ENCODE measurements at regions not wholly inside any gene's neighbourhood (a gene's known extent, or its start where the extent isn't known, plus 50 kb on each side); places are given as distances from the start of the nearest gene placed in this dataset.

DNA sequence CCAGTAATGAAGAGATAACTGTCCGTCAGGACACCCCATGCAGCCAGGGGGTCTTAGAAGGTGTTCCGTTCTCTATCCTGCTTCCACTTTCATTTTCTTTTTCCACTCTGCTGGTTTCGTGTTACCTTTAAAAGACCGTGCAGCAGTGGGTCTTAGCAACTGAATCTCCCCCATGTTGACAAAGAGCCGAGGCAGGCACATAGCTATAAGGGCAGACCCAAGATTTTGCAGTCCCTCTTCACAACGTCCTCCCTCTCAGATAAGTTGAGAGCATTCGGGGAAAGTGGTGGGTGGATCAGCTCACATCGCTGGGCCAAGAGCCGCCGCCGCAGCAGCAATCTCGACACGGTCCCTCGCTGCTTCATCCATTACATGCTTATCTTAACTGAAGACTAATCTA lies 355.5 kb downstream of the LMO4 start:
- no peak for DNase-seq (ENCODE audit: low spot score)
- peak overlapping the region; percentile 60 for H3K4me3 Mint-ChIP-seq (ENCODE audit: unreplicated experiment)
- H3K4me1 Mint-ChIP-seq (ENCODE audit: low read depth): peaks cover 9% of the 10 kb centered on the region
- no peaks in the 10 kb centered on the region for H3K36me3 Mint-ChIP-seq (ENCODE audit: low read depth)
- TF ChIP-seq, protein P1, sequence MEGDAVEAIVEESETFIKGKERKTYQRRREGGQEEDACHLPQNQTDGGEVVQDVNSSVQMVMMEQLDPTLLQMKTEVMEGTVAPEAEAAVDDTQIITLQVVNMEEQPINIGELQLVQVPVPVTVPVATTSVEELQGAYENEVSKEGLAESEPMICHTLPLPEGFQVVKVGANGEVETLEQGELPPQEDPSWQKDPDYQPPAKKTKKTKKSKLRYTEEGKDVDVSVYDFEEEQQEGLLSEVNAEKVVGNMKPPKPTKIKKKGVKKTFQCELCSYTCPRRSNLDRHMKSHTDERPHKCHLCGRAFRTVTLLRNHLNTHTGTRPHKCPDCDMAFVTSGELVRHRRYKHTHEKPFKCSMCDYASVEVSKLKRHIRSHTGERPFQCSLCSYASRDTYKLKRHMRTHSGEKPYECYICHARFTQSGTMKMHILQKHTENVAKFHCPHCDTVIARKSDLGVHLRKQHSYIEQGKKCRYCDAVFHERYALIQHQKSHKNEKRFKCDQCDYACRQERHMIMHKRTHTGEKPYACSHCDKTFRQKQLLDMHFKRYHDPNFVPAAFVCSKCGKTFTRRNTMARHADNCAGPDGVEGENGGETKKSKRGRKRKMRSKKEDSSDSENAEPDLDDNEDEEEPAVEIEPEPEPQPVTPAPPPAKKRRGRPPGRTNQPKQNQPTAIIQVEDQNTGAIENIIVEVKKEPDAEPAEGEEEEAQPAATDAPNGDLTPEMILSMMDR (IDR thresholded peaks at IDR 0.05): no peak
- H3K9me3 Mint-ChIP-seq (ENCODE audit: low read depth): no peaks in the 10 kb centered on the region
- H3K27me3 Mint-ChIP-seq (ENCODE audit: low read depth): no peaks in the 10 kb centered on the region
- H3K27ac Mint-ChIP-seq (ENCODE audit: unreplicated experiment): no peak overlapping the region

DNA sequence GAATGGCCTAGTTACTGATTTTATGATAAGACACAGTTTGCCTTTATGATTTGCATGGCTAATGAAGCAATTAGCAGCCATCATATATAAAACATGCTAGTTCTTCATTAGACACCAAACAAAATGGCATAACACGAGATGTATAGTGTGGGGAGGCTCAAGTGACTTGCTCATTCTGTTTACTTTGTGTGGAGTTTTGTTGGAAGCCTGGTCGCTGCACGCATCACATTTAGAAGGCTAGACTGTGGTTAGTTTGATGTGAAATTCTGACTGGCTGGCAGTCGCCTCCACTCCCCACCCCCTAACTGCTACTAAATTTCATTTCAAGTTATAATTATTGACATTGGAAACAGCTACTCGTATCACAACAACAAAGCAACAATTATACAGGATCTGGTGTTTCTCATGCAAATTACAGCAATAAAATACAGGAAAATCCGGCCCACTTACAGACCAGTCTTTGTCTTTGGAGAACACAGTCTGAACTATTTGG lies 356.1 kb downstream of the LMO4 start:
- Mint-ChIP-seq H3K36me3 (ENCODE audit: low read depth) (no peaks in the 10 kb centered on the region), H3K27ac (ENCODE audit: unreplicated experiment) (no peak overlapping the region), H3K27me3 (ENCODE audit: low read depth) (no peaks in the 10 kb centered on the region), H3K4me1 (ENCODE audit: low read depth) (peaks cover 9% of the 10 kb centered on the region), H3K9me3 (ENCODE audit: low read depth) (no peaks in the 10 kb centered on the region), H3K4me3 (ENCODE audit: unreplicated experiment) (no peak overlapping the region)
- no peak for DNase-seq (ENCODE audit: low spot score)
- TF ChIP-seq, protein P1 (IDR thresholded peaks at IDR 0.05): no peak

DNA sequence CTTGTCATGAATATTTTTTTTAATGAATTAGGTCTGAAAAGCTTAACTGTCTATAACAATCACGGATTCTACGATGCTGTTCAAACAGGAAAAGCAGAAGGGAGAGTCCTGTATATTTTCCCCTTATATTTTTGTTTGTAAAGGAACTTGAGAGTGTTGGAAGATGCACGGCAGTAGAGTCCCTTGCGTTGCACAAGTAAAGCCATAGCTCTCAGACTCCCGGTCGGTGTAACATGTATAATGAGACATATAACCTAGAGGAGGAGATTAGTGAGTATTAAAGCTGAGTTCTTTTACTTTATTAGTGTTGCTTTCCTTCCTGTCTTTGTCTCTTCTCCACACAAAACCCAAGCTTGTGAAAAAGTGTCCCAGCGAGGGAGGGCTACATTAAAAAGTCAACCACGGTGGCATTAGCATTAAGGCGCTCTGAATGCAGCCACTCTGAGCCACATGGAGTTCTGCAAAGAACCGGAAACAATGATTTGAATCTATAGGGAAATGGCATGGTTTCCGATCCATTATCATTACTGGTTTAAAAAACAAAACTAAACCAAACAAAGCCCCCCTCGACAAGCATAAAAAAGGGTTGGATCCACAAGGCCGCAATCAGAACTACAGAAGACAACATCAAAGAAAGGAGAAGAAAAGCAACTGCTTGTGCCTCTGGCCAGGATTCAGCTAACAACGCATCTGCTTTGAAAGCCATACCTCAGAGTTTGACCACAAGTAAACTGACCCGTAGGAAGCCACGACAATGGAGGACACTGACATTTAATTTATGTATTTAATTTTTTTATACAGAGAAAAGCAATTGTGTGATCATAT lies 356.8 kb downstream of the LMO4 start:
- H3K4me1 Mint-ChIP-seq (ENCODE audit: low read depth): peaks cover 9% of the 10 kb centered on the region
- no peaks in the 10 kb centered on the region for H3K27me3 Mint-ChIP-seq (ENCODE audit: low read depth)
- DNase-seq (ENCODE audit: low spot score): no peak
- no peaks in the 10 kb centered on the region for H3K36me3 Mint-ChIP-seq (ENCODE audit: low read depth)
- H3K27ac Mint-ChIP-seq (ENCODE audit: unreplicated experiment): no peak overlapping the region
- no peak overlapping the region for H3K4me3 Mint-ChIP-seq (ENCODE audit: unreplicated experiment)
- TF ChIP-seq, protein P1 (IDR thresholded peaks at IDR 0.05): no peak
- no peaks in the 10 kb centered on the region for H3K9me3 Mint-ChIP-seq (ENCODE audit: low read depth)

DNA sequence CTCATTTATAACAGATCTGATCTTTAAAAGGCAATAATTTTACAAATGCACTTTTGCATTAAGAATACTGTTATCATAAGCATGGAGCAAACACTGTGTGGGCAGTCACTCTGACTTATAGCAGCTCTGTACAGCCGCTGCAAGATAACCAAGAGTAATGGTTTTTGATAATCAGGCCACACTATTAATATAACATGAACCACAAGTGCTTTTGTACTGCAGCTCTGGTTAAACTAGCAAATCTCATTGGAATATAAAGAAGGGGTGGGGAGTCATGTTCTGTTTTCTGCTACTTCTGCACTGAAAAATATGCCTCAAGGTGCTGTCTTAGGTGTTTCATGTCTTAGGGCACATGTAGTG lies 357.4 kb downstream of the LMO4 start:
- TF ChIP-seq, protein P1 (IDR thresholded peaks at IDR 0.05): no peak
- no peak overlapping the region for H3K27ac Mint-ChIP-seq (ENCODE audit: unreplicated experiment)
- H3K4me1 Mint-ChIP-seq (ENCODE audit: low read depth): peaks cover 9% of the 10 kb centered on the region
- H3K9me3 Mint-ChIP-seq (ENCODE audit: low read depth): no peaks in the 10 kb centered on the region
- no peaks in the 10 kb centered on the region for H3K36me3 Mint-ChIP-seq (ENCODE audit: low read depth)
- H3K27me3 Mint-ChIP-seq (ENCODE audit: low read depth): no peaks in the 10 kb centered on the region
- no peak for DNase-seq (ENCODE audit: low spot score)
- H3K4me3 Mint-ChIP-seq (ENCODE audit: unreplicated experiment): no peak overlapping the region

DNA sequence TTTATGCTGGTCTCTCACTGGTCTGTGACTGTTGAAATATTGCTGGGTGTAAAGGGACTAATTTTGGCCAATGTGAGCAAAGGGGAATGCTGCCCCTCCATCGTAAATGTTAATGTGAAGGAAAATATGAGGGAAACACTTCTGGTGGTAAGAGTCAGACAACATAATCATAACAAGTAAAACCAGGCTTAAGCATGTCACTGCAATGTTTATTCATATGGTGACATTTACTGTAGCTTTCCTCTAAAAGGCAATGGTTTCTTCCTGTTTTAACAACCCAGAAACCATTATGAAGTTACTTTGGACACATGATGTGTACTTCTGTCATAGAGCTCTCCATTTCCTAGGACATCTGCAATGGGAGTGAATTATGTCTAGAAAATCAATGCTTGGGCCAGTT lies 358.0 kb downstream of the LMO4 start:
- H3K36me3 Mint-ChIP-seq (ENCODE audit: low read depth): no peaks in the 10 kb centered on the region
- H3K4me1 Mint-ChIP-seq (ENCODE audit: low read depth): peaks cover 9% of the 10 kb centered on the region
- TF ChIP-seq, protein P1 (IDR thresholded peaks at IDR 0.05): no peak
- no peaks in the 10 kb centered on the region for H3K9me3 Mint-ChIP-seq (ENCODE audit: low read depth)
- no peaks in the 10 kb centered on the region for H3K27me3 Mint-ChIP-seq (ENCODE audit: low read depth)
- no peak for DNase-seq (ENCODE audit: low spot score)
- H3K4me3 Mint-ChIP-seq (ENCODE audit: unreplicated experiment): no peak overlapping the region
- H3K27ac Mint-ChIP-seq (ENCODE audit: unreplicated experiment): no peak overlapping the region
